Motor neuron (in vitro differentiated cells): ENCODE measurements at regions not wholly inside any gene's neighbourhood (a gene's known extent, or its start where the extent isn't known, plus 50 kb on each side); places are given as distances from the start of the nearest gene placed in this dataset.
"Not testable (repeated sequence)": the region's sequence is repeated elsewhere in the genome, so short reads cannot be mapped to it uniquely, and the experiment has no call there.

Experiments used
- ATAC-seq, 8 experiments: fragments of 200-7000 bp; cut with Tn5 transposase; replicated peaks in 6 of 8; 2 replicates each; pipeline ENCODE4 v1.8.0; 2021; ENCODE audit warnings: mild to moderate bottlenecking in 8 of 8, moderate library complexity in 8 of 8
- H3K27ac ChIP-seq, 2 donors: fragments of 250-450 bp; sonication (Bioruptor Pico); 2 replicates each; pipeline ENCODE4 v1.9.0; 2021; ENCODE audit warnings: antibody characterized with exemption in 2 of 2, mild to moderate bottlenecking in 2 of 2, moderate library complexity in 1 of 2
- H3K4me1 ChIP-seq, 2 donors: fragments of 250-450 bp; sonication (Bioruptor Pico); replicated peaks in 1 of 2; 2 replicates each; pipeline ENCODE4 v1.6.1; 2021; ENCODE audit warnings: antibody characterized with exemption in 2 of 2, mild to moderate bottlenecking in 2 of 2, moderate library complexity in 1 of 2
- H3K4me3 ChIP-seq, 5 donors: fragments of 250-450 bp; sonication (Bioruptor Pico); 2 replicates each; pipeline ENCODE4 v1.9.0; 2021; ENCODE audit warnings: antibody characterized with exemption in 5 of 5, mild to moderate bottlenecking in 5 of 5, moderate library complexity in 4 of 5
- WGBS, 10 experiments: fragments of 450-650 bp; shearing (Covaris generic); methylation state at CpG; one replicate each; pipeline ENCODE4 v1.0.0; 2022; 5-methylcytosine and 5-hydroxymethylcytosine counted together
- in situ Hi-C, 9 experiments: fragments of 400-800 bp; cut with MboI; loops; one replicate each; pipeline ENCODE4 v1.15.0; 2021; ENCODE audit warnings: low sequenced_read_pairs in 9 of 9, low pct_unique_long_range_greater_than_20kb in 2 of 9; ENCODE audit not compliant: unreplicated experiment in 9 of 9

DNA sequence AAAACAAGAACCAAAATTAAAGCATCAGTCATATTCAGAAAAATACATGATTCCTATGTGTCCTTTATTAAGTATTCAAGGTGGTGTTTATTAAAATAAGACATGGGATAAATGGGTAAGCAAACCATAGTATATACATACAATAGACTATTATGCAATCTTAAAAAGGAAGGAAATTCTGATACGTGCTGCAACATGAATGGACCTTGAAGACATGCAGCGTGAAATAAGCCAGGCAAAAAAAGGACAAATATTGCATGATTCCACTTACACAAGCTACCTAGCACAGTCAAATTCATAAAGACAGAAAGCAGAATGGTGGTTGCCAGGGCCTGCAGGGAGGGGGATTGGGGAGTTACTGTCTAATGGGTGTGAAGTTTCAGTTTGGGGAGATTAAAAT lies 127.7 kb downstream of the DMAC1 start:
- in situ Hi-C loops, result no loop called here
- 5 to 100% (median 75%) methylated on average over 1 to 2 of the region's 2 CpGs; no CpG with 5 or more reads in 1 of the 10 experiments for WGBS, 10 experiments
- H3K4me3 ChIP-seq, result no peak overlapping the region
- H3K4me1 ChIP-seq, result no peaks in the 10 kb centered on the region
- no peak for ATAC-seq
- H3K27ac ChIP-seq, result no peak overlapping the region

DNA sequence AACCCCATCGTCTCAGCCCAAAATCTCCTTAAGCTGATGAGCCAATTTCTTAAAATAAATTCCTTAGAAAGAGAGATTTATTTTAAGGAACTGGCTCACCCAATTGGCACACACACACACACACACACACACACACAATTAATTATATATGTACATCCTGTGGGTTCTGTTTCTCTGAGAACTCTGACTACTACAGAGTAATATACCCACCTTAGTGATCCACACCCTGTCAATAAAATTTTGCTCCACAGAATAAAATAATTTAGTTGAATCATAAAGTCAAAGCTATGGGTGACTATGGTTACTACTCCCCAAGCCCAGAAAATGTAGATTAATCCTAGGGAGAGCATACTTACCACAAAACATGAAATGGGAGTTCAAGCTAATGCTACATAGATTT lies 131.0 kb downstream of the DMAC1 start:
- in situ Hi-C loops, result no loop called here
- Histone ChIP-seq H3K4me1 (peaks cover 0 to 3% of the 10 kb centered on the region in 2 donors), H3K4me3 (no peak overlapping the region), H3K27ac (no peak overlapping the region)
- no peak for ATAC-seq
- WGBS, 10 experiments, result no CpG with 5 or more reads among the region's 1 CpG

DNA sequence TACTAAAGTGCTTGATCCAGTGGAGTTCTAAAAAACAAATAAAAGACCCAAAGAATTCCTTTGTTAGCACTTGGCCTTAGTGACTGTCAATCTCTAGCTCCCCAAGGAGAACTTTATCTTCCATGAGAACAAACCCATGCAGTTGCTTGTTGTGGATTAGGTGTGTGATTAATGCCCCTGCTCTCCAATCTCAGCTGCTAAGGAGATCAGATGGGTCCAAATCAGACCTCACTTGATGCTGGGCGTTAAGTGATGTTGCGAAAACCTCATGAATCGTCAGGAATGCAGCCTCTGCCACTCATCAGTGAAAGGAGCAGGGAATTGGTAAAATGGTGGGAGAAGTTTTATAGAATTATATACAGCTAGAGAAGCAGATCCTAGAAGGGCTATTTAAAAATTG lies 133.7 kb downstream of the DMAC1 start:
- WGBS, 10 experiments, result 14 to 94% (median 60%) methylated on average over 1 to 3 of the region's 3 CpGs; no CpG with 5 or more reads in 2 of the 10 experiments
- ATAC-seq, result no peak
- in situ Hi-C loops, result no loop called here

DNA sequence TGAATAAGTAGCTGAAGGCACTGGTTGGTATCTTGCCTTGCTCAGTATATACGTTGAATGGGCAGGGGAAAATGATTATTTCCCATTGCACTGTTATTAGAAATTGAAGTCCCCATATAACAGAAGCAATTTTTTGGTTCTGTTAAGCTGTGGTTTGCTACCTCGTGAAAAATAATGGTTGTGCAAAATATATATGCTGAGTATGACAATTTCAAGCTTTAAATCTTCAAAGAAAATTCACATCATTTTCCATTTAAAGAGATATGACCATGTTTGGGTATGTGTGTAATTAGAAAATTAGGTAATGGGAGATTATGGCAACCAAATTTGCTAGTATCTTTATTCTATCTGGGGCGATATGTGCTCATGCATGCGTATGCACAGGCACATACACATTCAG lies 139.8 kb downstream of the DMAC1 start:
- Histone ChIP-seq H3K27ac (no peak overlapping the region), H3K4me3 (no peak overlapping the region), H3K4me1 (no peaks in the 10 kb centered on the region)
- 16 to 94% (median 77%) methylated on average over 2 to 4 of the region's 4 CpGs for WGBS, 10 experiments
- no peak for ATAC-seq
- in situ Hi-C loops, result no loop called here

More for the DNA sequence above, 133.7 kb downstream of the DMAC1 start:
- peaks cover 0 to 3% of the 10 kb centered on the region in 2 donors for H3K4me1 ChIP-seq
- H3K4me3 ChIP-seq, result no peak overlapping the region
- no peak overlapping the region for H3K27ac ChIP-seq

DNA sequence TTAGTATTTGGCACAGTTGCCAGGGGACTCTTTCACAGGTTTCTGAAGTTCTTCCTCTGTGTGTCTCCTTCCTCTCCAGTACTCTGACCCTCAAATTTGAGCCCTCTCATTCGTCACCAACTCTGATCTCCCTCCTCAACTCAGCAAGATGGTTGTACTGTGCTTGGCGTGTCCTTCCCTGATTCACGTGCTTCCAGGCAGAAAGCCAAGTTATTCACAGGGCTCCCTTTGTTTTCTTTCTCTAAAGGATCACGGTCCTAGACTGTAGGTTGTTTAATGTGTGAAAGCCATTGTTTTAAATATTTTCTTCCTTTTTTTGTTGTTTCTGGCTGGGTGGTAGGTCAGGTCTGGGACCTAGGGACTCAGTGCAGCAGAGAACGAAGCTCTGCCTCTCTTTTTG lies 142.9 kb downstream of the DMAC1 start:
- peaks cover 9 to 12% of the 10 kb centered on the region in 2 donors for H3K4me1 ChIP-seq
- WGBS, 10 experiments, result 4 to 77% (median 59%) methylated on average over 1 to 5 of the region's 5 CpGs; no CpG with 5 or more reads in 2 of the 10 experiments
- in situ Hi-C loops, result no loop called here
- H3K4me3 ChIP-seq, result no peak overlapping the region
- H3K27ac ChIP-seq, result no peak overlapping the region
- peak in 4 of 8 experiments; percentile 26 to 79 (median 56) for ATAC-seq

DNA sequence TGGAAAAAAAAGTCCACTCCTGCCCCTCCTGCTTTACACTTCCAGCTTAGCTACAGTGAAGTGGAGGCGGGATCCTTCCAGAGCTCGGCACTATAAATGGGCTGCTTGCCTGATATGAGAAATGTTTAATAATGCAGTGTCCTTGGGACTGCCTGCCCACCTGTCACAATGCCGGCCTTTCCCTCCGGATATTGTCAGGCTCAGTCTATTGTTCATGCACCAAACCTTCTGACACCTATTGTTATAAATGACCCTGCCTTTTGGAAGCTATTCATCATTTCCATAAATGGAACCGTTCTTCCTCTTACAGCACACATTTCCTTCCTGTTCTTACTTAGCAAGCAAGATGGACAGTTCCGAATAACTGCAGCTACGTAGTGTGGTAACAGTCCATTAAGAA lies 146.3 kb downstream of the DMAC1 start:
- Histone ChIP-seq H3K4me3 (no peak overlapping the region), H3K27ac (no peak overlapping the region), H3K4me1 (peaks cover 9 to 12% of the 10 kb centered on the region in 2 donors)
- peak in 5 of 8 experiments; percentile 24 to 57 (median 54) for ATAC-seq
- 10 to 67% (median 40%) methylated on average over 1 to 7 of the region's 7 CpGs; no CpG with 5 or more reads in 1 of the 10 experiments for WGBS, 10 experiments
- in situ Hi-C loops, result no loop called here

DNA sequence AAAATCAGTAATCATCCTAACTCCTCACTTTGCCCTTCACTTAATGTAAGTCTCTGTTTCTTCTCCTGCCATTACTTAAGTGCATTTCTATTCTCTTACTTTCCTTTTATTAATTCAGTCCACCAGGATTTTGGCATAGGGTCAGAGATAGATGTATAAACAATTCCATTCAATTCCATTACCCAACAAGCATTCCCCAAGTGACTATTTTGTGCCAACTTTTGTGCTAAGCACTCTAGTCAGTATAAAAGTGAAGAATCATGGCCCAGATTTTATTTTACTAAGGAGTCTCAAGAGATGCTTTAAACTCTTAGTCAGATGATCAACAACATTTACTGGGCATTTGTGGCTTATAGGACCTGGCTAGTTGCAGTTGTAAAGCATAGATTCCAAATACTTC lies 159.3 kb downstream of the DMAC1 start:
- in situ Hi-C loops, result no loop called here
- Histone ChIP-seq H3K4me3 (no peak overlapping the region), H3K27ac (no peak overlapping the region), H3K4me1 (peaks cover 4 to 8% of the 10 kb centered on the region in 2 donors)
- no peak for ATAC-seq

DNA sequence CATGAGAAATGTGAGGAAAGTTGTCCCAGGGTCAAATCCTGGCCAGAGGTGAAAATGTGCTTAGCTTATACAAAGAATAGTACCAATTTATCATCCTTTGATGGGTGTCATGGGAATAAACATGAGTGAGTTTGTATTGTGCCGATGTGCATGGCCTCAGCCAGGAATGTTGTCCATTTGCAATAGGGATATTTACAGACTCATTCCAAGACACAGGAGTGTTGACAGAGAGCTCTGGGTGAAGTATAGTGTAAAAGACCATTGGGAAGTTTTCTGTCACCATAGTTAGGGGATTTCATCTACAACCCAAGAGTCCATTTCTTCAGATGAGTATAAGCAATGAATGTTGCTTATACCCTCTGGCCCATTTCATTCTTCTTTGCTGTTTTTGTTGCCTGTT lies 160.1 kb downstream of the DMAC1 start:
- Histone ChIP-seq H3K4me3 (no peak overlapping the region), H3K4me1 (peaks cover 4 to 8% of the 10 kb centered on the region in 2 donors), H3K27ac (no peak overlapping the region)
- ATAC-seq, result peak in 3 of 8 experiments; percentile 55 to 98 (median 58)
- 20 to 100% (median 50%) methylated on average over 1 of the region's 1 CpG; no CpG with 5 or more reads in 5 of the 10 experiments for WGBS, 10 experiments
- in situ Hi-C loops, result no loop called here

DNA sequence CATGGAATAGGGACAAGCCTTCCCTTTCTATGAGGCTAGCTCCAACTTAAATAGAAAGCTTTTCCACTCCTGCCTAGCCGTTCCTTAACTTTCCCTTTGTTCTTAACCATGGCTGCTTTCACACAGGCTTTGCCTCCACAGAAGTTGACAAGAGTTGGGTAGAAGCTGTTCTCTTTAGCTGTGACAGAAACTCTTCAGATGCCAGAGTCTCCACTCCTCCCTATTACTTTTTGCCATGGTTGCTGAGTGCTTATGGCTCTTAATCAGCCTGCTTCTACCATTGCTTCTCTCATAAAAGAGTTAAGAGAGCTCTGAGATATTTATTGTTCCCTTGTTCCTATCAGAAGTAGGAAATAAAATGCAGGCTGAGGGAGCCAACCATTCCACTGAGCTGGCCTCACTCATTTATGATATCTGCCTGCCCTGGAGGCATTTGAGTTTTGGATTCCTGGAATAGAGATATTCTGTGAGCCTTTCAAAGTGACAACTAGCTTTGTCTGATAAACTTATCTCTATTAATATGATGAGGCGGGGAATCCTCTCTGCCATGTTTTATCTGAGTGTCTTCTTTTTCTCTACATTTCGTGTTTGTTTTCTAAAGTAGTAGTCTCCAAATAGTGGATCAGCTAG lies 162.6 kb downstream of the DMAC1 start:
- no peak overlapping the region for H3K27ac ChIP-seq
- H3K4me1 ChIP-seq, result peaks cover 4 to 8% of the 10 kb centered on the region in 2 donors
- ATAC-seq, result no peak
- WGBS, 10 experiments, result 0 to 100% (median 60%) methylated on average over 1 to 3 of the region's 3 CpGs; no CpG with 5 or more reads in 1 of the 10 experiments
- in situ Hi-C loops, result no loop called here
- H3K4me3 ChIP-seq, result no peak overlapping the region

DNA sequence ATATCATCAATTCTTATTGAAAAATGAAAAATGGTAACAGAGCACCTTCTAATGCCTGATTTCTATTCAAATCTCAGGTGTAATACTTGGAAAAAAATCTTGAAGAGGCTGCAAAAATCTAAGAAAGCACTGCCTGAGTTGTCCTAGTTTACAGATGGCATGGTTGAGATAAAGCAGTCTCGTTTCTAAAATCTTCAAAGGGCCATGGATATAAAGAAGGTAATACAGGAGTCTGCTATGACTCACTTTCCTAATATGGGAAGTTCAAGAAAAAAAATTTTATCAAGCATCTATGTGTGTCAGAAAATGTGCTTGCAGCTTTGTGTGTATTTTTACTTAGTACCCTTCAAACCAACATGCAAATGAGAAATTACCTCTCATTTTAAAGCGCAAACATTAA lies 163.3 kb downstream of the DMAC1 start:
- H3K4me1 ChIP-seq, result peaks cover 4 to 8% of the 10 kb centered on the region in 2 donors
- H3K4me3 ChIP-seq, result no peak overlapping the region
- no peak for ATAC-seq
- no peak overlapping the region for H3K27ac ChIP-seq
- in situ Hi-C loops, result no loop called here
- 0 to 100% (median 82%) methylated on average over 1 to 2 of the region's 2 CpGs for WGBS, 10 experiments

DNA sequence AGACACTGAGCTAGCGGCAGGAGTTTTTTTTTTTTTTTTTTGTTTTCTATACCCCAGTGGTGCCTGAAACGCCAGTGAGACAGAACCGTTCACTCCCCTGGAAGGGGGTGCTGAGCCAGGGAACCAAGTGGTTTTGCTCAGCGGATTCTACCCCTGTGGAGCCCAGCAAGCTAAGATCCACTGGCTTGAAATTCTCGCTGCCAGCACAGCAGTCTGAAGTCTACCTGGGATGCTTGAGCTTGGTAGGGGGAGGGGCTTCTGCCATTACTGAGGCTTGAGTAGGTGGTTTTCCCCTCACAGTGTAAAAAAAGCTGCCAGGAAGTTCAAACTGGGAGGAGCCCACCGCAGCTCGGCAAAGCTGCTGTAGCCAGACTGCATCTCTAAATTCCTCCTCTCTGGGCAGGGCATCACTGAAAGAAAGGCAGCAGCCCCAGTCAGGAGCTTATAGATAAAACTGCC lies 173.0 kb downstream of the DMAC1 start:
- in situ Hi-C loops, ATAC-seq, H3K4me1 ChIP-seq, H3K27ac ChIP-seq, H3K4me3 ChIP-seq: not testable (repeated sequence)
- 25 to 80% (median 64%) methylated on average over 1 to 4 of the region's 7 CpGs; no CpG with 5 or more reads in 2 of the 10 experiments for WGBS, 10 experiments

DNA sequence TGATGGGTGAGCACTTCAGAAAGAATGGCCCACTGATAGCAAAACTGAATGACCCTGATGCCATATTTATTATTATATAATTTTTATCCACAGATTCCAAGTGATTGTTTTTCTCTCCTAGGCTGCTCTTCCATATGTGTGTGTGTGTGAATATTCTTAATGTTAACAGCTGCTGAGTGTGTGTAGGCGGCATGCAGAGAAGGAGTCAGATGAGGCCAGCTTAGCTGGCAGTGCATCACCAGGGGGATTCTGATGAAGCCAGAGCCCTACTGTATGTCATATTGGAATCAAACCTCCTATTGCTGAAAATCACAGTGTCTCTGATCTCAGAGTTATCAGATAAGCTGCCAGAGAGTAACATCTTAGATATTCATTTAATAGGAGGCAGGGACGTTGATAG lies 177.1 kb downstream of the DMAC1 start:
- Histone ChIP-seq H3K4me1 (no peaks in the 10 kb centered on the region), H3K4me3 (no peak overlapping the region), H3K27ac (no peak overlapping the region)
- ATAC-seq, result no peak
- WGBS, 10 experiments, result 0 to 58% (median 29%) methylated on average over 1 of the region's 2 CpGs; no CpG with 5 or more reads in 5 of the 10 experiments
- in situ Hi-C loops, result no loop called here

DNA sequence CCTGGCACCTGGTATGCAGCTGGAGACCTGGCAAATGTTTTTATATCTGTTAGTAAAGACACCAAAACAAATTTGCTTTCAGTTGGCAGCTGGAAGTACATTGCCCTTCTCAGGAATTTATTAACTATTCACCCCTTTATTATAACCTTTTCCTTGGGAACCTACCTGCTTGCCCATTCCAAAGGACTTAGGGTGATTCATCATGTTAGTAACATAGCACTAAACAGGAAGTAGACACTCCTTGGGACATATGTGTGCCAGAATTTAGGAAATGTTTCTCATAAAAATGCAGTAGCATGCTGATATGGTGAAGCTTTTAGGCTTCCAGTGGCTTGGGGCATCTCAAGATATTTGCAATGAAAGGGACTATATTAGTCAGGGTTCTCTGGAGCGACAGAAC lies 184.2 kb downstream of the DMAC1 start:
- no peak for ATAC-seq
- in situ Hi-C loops, result no loop called here
- H3K4me1 ChIP-seq, result no peaks in the 10 kb centered on the region
- WGBS, 10 experiments, result 0 to 88% (median 65%) methylated on average over 1 of the region's 1 CpG; no CpG with 5 or more reads in 4 of the 10 experiments
- H3K27ac ChIP-seq, result no peak overlapping the region
- no peak overlapping the region for H3K4me3 ChIP-seq

DNA sequence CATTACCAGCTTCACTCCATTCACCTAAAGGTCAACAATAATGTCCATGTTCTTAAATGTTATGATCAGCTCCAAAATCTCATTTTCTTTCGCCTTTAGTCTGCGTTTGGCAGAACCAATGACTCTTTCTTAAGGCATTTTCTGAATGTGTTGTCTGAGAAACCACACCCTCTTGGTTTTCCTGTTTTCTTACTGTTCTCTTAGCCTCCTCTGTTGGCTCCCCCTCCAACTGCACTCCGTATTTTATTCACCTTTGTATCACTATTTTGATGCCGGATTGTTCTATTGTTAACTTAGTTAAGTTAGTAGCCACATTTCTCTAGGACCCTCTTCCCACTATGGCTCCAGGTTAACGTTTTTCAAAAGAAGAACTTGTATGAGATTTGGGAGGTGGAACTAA lies 185.6 kb downstream of the DMAC1 start:
- in situ Hi-C loops, result no loop called here
- Histone ChIP-seq H3K4me1 (no peaks in the 10 kb centered on the region), H3K4me3 (no peak overlapping the region), H3K27ac (no peak overlapping the region)
- peak in 2 of 8 experiments; percentile 38 to 65 for ATAC-seq
- 2 to 100% (median 88%) methylated on average over 1 to 5 of the region's 5 CpGs; no CpG with 5 or more reads in 1 of the 10 experiments for WGBS, 10 experiments
